ENCODE measurements at regions not wholly inside any gene's neighbourhood (a gene's known extent, or its start where the extent isn't known, plus 50 kb on each side); places are given as distances from the start of the nearest gene placed in this dataset.

DNA sequence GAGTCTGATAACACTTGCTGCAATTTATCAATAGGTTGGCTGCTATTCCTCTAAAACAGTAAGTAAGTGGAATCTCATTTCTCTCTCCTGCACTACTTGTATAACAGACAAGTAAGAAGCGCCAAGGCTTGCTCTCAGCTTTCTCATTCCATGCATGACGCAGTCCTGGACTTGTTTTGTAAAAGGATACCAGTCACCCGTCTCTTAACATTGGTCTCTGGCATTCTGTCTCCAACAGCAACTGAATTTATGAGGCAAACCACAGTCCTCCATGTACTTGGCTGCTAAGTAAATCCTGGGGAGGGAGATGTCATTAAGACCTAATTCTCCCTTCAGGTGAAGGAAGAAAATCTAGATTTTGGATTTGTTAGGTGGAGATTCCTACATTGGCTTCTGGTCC, 115.4 kb downstream of the OPN5 start (continued):
- TF ChIP-seq, protein P1, sequence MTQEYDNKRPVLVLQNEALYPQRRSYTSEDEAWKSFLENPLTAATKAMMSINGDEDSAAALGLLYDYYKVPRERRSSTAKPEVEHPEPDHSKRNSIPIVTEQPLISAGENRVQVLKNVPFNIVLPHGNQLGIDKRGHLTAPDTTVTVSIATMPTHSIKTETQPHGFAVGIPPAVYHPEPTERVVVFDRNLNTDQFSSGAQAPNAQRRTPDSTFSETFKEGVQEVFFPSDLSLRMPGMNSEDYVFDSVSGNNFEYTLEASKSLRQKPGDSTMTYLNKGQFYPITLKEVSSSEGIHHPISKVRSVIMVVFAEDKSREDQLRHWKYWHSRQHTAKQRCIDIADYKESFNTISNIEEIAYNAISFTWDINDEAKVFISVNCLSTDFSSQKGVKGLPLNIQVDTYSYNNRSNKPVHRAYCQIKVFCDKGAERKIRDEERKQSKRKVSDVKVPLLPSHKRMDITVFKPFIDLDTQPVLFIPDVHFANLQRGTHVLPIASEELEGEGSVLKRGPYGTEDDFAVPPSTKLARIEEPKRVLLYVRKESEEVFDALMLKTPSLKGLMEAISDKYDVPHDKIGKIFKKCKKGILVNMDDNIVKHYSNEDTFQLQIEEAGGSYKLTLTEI (CRISPR knock-in tag; conservative IDR thresholded peaks at IDR 0.05) = no peak
- TF ChIP-seq ZBTB1 (CRISPR knock-in tag; IDR thresholded peaks at IDR 0.05; ENCODE audit: borderline replicate concordance) (no peak), ZNF207 (IDR thresholded peaks at IDR 0.05; ENCODE audit: borderline replicate concordance) (no peak), FOXP1 (IDR thresholded peaks at IDR 0.05) (no peak), FOXP1 (CRISPR knock-in tag; IDR thresholded peaks at IDR 0.05) (no peak), ZNF446 (CRISPR knock-in tag; IDR thresholded peaks at IDR 0.05) (no peak)

DNA sequence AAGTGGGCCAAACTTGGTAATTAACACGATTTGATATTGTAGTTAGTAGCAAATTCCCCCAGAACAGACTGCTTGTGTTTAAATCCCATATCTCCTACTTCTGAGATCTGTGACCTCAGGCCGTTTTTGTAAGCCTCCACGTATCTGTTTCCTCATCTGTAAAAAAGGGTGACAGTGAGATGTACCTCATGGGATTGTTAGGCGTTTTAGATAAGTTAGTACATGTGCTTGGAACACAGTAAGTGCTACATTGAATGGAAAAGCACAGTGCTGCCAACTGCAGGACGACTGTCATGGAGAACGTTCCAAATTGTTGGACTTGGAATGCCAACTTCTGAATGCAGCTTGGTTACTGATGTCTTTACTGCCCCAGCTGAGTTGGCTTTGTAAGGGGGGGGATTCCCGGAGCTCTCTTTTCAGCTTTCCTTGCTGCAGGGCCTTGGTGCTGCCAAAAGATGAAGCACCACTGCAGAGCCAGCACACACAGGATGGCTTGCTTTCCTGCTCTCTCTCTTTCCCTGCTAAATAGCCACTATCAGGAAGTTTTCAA, 108.6 kb downstream of the OPN5 start:
- H3K27me3 ChIP-seq (ENCODE audit: control insufficient read depth in 1 of 2, insufficient read depth in 2 of 2, low read length in 2 of 2) = no peaks in the 10 kb centered on the region
- H4K20me1 ChIP-seq (ENCODE audit: insufficient read depth, low read length) = no peaks in the 10 kb centered on the region
- H3K9ac ChIP-seq (ENCODE audit: insufficient read depth, low read depth, low read length) = no peak overlapping the region
- H3K4me3 ChIP-seq (replicated peaks in 1 of 3; ENCODE audit: insufficient read depth in 1 of 3, low read depth in 2 of 3, low read length in 3 of 3) = no peak overlapping the region
- H3K36me3 ChIP-seq (replicated peaks in 1 of 2; ENCODE audit: control insufficient read depth in 1 of 2, insufficient read depth in 2 of 2, low read length in 2 of 2) = 0 out of 5 replicates have a peak, but pooled peaks cover 0 to 2% of the 10 kb centered on the region in 2 experiments
- ChIA-PET CTCF (ENCODE audit: low intra/inter-chr PET ratio, low total read pairs) (no interaction called here), POLR2A (no interaction called here)
- in situ Hi-C loops (cut with HindIII; ENCODE audit: extremely low pct_ligation_motif_present, low pct_unique_long_range_greater_than_20kb) (no loop called here), intact Hi-C loops (cut with micrococcal nuclease; ENCODE audit: unreplicated experiment) (no loop called here)
- no peak for DNase-seq (ENCODE audit: low spot score)
- 72% methylated on average over 7 of the region's 7 CpGs for WGBS (ENCODE audit: low lambda C conversion rate)
- H3K27ac ChIP-seq (ENCODE audit: extremely low read length, insufficient read depth, low read length) = no peak overlapping the region
- no peaks in the 10 kb centered on the region for H3K4me1 ChIP-seq (ENCODE audit: insufficient read depth, low read length)
- no peak for ATAC-seq
- FAIRE-seq = no peak
- no peak overlapping the region for H3K4me2 ChIP-seq (ENCODE audit: low read depth, low read length)
- no peak for TF ChIP-seq JUN (CRISPR knock-in tag; IDR thresholded peaks at IDR 0.05)
- no peak for TF ChIP-seq ZSCAN29 (CRISPR knock-in tag; conservative IDR thresholded peaks at IDR 0.05)
- TF ChIP-seq SP4 (CRISPR knock-in tag; IDR thresholded peaks at IDR 0.05) = no peak
- no peak for TF ChIP-seq ZNF850 (CRISPR knock-in tag; conservative IDR thresholded peaks at IDR 0.05)
- TF ChIP-seq, protein P2, sequence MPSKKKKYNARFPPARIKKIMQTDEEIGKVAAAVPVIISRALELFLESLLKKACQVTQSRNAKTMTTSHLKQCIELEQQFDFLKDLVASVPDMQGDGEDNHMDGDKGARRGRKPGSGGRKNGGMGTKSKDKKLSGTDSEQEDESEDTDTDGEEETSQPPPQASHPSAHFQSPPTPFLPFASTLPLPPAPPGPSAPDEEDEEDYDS (CRISPR knock-in tag; IDR thresholded peaks at IDR 0.05) = no peak
- TF ChIP-seq HNRNPH1 (optimal IDR thresholded peaks at IDR 0.05; ENCODE audit: low read depth, low read length) = no peak
- TF ChIP-seq ZNF383 (CRISPR knock-in tag; IDR thresholded peaks at IDR 0.05; ENCODE audit: borderline replicate concordance) = no peak
- TF ChIP-seq ZNF12 (CRISPR knock-in tag; IDR thresholded peaks at IDR 0.05) = no peak
- no TSS peak for BruUV-seq (replicated peaks)
- H3K79me2 ChIP-seq (ENCODE audit: insufficient read depth, low read length) = no peaks in the 10 kb centered on the region
- H2AFZ ChIP-seq (ENCODE audit: low read length) = no peak overlapping the region
- H3K9me3 ChIP-seq (ENCODE audit: low read length) = no peaks in the 10 kb centered on the region
